B cell (primary cell): ENCODE measurements at regions not wholly inside any gene's neighbourhood (a gene's known extent, or its start where the extent isn't known, plus 50 kb on each side); places are given as distances from the start of the nearest gene placed in this dataset.

ENCODE experiments used
- EZH2 ChIP-seq: IDR thresholded peaks from 2 replicates; pipeline ENCODE4 v1.6.1; 2012; ENCODE audit warnings: borderline replicate concordance, low read depth, mild to moderate bottlenecking, moderate library complexity, low read length; ENCODE audit not compliant: insufficient read depth, poor library complexity, severe bottlenecking
- TF ChIP-seq, protein P1 (sequence below): fragments of 200-600 bp; IDR thresholded peaks from one replicate; pipeline ENCODE4 v1.8.0; 2022; ENCODE audit warnings: antibody characterized with exemption, mild to moderate bottlenecking

- TF ChIP-seq, protein P1, sequence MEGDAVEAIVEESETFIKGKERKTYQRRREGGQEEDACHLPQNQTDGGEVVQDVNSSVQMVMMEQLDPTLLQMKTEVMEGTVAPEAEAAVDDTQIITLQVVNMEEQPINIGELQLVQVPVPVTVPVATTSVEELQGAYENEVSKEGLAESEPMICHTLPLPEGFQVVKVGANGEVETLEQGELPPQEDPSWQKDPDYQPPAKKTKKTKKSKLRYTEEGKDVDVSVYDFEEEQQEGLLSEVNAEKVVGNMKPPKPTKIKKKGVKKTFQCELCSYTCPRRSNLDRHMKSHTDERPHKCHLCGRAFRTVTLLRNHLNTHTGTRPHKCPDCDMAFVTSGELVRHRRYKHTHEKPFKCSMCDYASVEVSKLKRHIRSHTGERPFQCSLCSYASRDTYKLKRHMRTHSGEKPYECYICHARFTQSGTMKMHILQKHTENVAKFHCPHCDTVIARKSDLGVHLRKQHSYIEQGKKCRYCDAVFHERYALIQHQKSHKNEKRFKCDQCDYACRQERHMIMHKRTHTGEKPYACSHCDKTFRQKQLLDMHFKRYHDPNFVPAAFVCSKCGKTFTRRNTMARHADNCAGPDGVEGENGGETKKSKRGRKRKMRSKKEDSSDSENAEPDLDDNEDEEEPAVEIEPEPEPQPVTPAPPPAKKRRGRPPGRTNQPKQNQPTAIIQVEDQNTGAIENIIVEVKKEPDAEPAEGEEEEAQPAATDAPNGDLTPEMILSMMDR, result no peak
- no peak for TF ChIP-seq EZH2
Measured at GRCh38 chr6:156699017-156699421, 78.2 kb upstream of the ARID1B start.
